WTC11 (cell line): ENCODE measurements at regions not wholly inside any gene's neighbourhood (a gene's known extent, or its start where the extent isn't known, plus 50 kb on each side); places are given as distances from the start of the nearest gene placed in this dataset.
A peak's percentile ranks its signal among the peaks of the same experiment; 100 is the strongest.

ENCODE experiments used
- ATAC-seq: fragments of 200-7000 bp; cut with Tn5 transposase; 2 replicates; pipeline ENCODE4 v1.10.0; 2021; ENCODE audit warnings: mild to moderate bottlenecking, moderate library complexity
- CTCF ChIA-PET: fragments of 300-600 bp; sonication (Branson Sonifier 250); formaldehyde crosslinking; loops from one replicate; lab custom pipeline; 2021; ENCODE audit warnings: antibody characterized with exemption; lab: Charles Lee
- POLR2A ChIA-PET: fragments of 350-600 bp; sonication (Branson Sonifier 250); formaldehyde crosslinking; loops from one replicate; lab custom pipeline; 2021; ENCODE audit warnings: antibody characterized with exemption; lab: Charles Lee
- DNase-seq: peaks from one replicate; pipeline ENCODE4 v3.0.0; 2021; ENCODE audit warnings: low spot score
- H3K27ac Mint-ChIP-seq: 2 replicates; pipeline ENCODE4 v1.8.0; 2021; ENCODE audit warnings: mixed read lengths
- H3K27me3 Mint-ChIP-seq: 2 replicates; pipeline ENCODE4 v1.8.0; 2021; ENCODE audit warnings: low read depth, mild to moderate bottlenecking, moderate library complexity, mixed read lengths
- H3K36me3 Mint-ChIP-seq: 2 replicates; pipeline ENCODE4 v1.8.0; 2021; ENCODE audit warnings: mixed read lengths
- H3K4me1 Mint-ChIP-seq: 2 replicates; pipeline ENCODE4 v1.8.0; 2022; ENCODE audit warnings: mixed read lengths
- H3K4me3 Mint-ChIP-seq: 2 replicates; pipeline ENCODE4 v1.8.0; 2021; ENCODE audit warnings: mild to moderate bottlenecking, moderate library complexity, mixed read lengths
- H3K9me3 Mint-ChIP-seq: 2 replicates; pipeline ENCODE4 v1.8.0; 2021; ENCODE audit warnings: mixed read lengths
- ARID4B ChIP-seq: sonication (generic); formaldehyde crosslinking; IDR thresholded peaks from 2 replicates; pipeline ENCODE4 v1.8.0; 2023; ENCODE audit warnings: missing genetic modification reagents, mild to moderate bottlenecking, borderline replicate concordance
- ATF3 ChIP-seq: sonication (generic); formaldehyde crosslinking; conservative IDR thresholded peaks from 2 replicates; pipeline ENCODE4 v1.8.1; 2022; ENCODE audit warnings: mild to moderate bottlenecking, missing genetic modification reagents
- CREB1 ChIP-seq: sonication (generic); formaldehyde crosslinking; IDR thresholded peaks from 2 replicates; pipeline ENCODE4 v1.8.0; 2023; ENCODE audit warnings: mild to moderate bottlenecking, missing genetic modification reagents
- CREM ChIP-seq: sonication (generic); formaldehyde crosslinking; IDR thresholded peaks from 2 replicates; pipeline ENCODE4 v1.8.1; 2022; ENCODE audit warnings: mild to moderate bottlenecking, missing genetic modification reagents, moderate library complexity
- E2F5 ChIP-seq: sonication (generic); formaldehyde crosslinking; IDR thresholded peaks from 2 replicates; pipeline ENCODE4 v1.8.1; 2022; ENCODE audit warnings: mild to moderate bottlenecking, moderate library complexity, missing genetic modification reagents
- ETV6 ChIP-seq: sonication (generic); formaldehyde crosslinking; IDR thresholded peaks from 2 replicates; pipeline ENCODE4 v1.8.1; 2022; ENCODE audit warnings: mild to moderate bottlenecking, missing genetic modification reagents
- GABPB1 ChIP-seq: sonication (generic); formaldehyde crosslinking; IDR thresholded peaks from 2 replicates; pipeline ENCODE4 v1.8.1; 2023; ENCODE audit warnings: mild to moderate bottlenecking, missing genetic modification reagents
- HMGA2 ChIP-seq: fragments of 250-450 bp; sonication (Bioruptor Pico); IDR thresholded peaks from 2 replicates; pipeline ENCODE4 v1.4.0; 2021; ENCODE audit warnings: mild to moderate bottlenecking, moderate library complexity
- IRF2 ChIP-seq: sonication (generic); formaldehyde crosslinking; IDR thresholded peaks from 2 replicates; pipeline ENCODE4 v1.8.0; 2022; ENCODE audit warnings: low read depth, missing genetic modification reagents, borderline replicate concordance
- KAT7 ChIP-seq: sonication (generic); formaldehyde crosslinking; IDR thresholded peaks from 2 replicates; pipeline ENCODE4 v1.8.1; 2023; ENCODE audit warnings: missing genetic modification reagents, mild to moderate bottlenecking, borderline replicate concordance
- MXD4 ChIP-seq: fragments of 250-450 bp; sonication (Bioruptor Pico); IDR thresholded peaks from 2 replicates; pipeline ENCODE4 v1.8.0; 2021; ENCODE audit warnings: mild to moderate bottlenecking, moderate library complexity, borderline replicate concordance
- MYBL2 ChIP-seq: sonication (generic); formaldehyde crosslinking; IDR thresholded peaks from 2 replicates; pipeline ENCODE4 v1.8.1; 2023; ENCODE audit warnings: mild to moderate bottlenecking, moderate library complexity, missing genetic modification reagents
- NFATC4 ChIP-seq: fragments of 250-450 bp; sonication (Bioruptor Pico); IDR thresholded peaks from 2 replicates; pipeline ENCODE4 v1.9.0; 2021; ENCODE audit warnings: mild to moderate bottlenecking
- PRDM15 ChIP-seq: sonication (generic); formaldehyde crosslinking; IDR thresholded peaks from 2 replicates; pipeline ENCODE4 v1.8.0; 2022; ENCODE audit warnings: missing genetic modification reagents
- PRRX2 ChIP-seq: fragments of 250-450 bp; sonication (Bioruptor Pico); IDR thresholded peaks from 2 replicates; pipeline ENCODE4 v1.8.0; 2021; ENCODE audit warnings: mild to moderate bottlenecking
- SOX15 ChIP-seq: fragments of 250-450 bp; sonication (Bioruptor Pico); IDR thresholded peaks from 2 replicates; pipeline ENCODE4 v1.9.0; 2021; ENCODE audit warnings: mild to moderate bottlenecking
- ZMAT4 ChIP-seq: fragments of 250-450 bp; sonication (Bioruptor Pico); IDR thresholded peaks from 2 replicates; pipeline ENCODE4 v1.9.0; 2021; ENCODE audit warnings: mild to moderate bottlenecking
- ZNF232 ChIP-seq: sonication (generic); formaldehyde crosslinking; IDR thresholded peaks from 2 replicates; pipeline ENCODE4 v1.8.0; 2022; ENCODE audit warnings: mild to moderate bottlenecking, missing genetic modification reagents
- ZNF423 ChIP-seq: fragments of 250-450 bp; sonication (Bioruptor Pico); IDR thresholded peaks from 2 replicates; pipeline ENCODE4 v2.1.2; 2022; ENCODE audit warnings: mild to moderate bottlenecking, moderate library complexity
- TF ChIP-seq, protein P1 (sequence below): fragments of 250-450 bp; sonication (Bioruptor Pico); IDR thresholded peaks from 2 replicates; pipeline ENCODE4 v1.9.0; 2021; ENCODE audit warnings: mild to moderate bottlenecking

- TF ChIP-seq MXD4 (no peak), PRRX2 (no peak), HMGA2 (CRISPR knock-in tag) (no peak), ARID4B (CRISPR knock-in tag) (no peak)
Observed at GRCh38 chr18:38539856-38540255, 974.3 kb upstream of the CELF4 start (continued).

- H3K4me1 Mint-ChIP-seq, result peaks cover 13% of the 10 kb centered on the region
- ChIA-PET CTCF (no interaction called here), POLR2A (no interaction called here)
- DNase-seq (peak; percentile 13), ATAC-seq (peak; percentile 52)
- H3K36me3 Mint-ChIP-seq, result peaks cover 2% of the 10 kb centered on the region; the same call in 1 of the 2 replicates
- H3K27ac Mint-ChIP-seq, result no peak overlapping the region
- H3K9me3 Mint-ChIP-seq, result peaks cover 10% of the 10 kb centered on the region; the same call in 1 of the 2 replicates
- H3K27me3 Mint-ChIP-seq, result no peaks in the 10 kb centered on the region
- no peak overlapping the region for H3K4me3 Mint-ChIP-seq
- TF ChIP-seq E2F5 (CRISPR knock-in tag), result no peak
- TF ChIP-seq ZNF423 (CRISPR knock-in tag), result no peak
- no peak for TF ChIP-seq ATF3 (CRISPR knock-in tag)
Observed at GRCh38 chr18:38539371-38539770, 973.8 kb upstream of the CELF4 start.

DNA sequence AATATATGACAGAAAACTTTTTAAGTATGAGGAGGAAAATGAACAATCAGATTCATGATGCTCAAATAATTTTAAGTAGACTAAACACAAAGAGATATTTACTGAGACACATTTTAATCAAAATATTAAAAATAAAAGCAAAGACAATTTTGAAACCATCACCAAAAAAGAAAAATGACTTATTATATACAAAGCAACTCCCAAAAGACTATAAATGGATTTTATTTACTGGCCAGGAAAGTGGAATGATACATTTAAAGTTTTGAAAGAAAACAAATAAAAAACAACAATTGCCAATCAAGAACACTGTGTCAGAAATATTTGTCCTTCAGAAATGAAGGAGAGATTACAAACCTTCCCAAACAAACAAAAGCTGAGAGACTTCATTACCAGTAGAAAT is 968.5 kb upstream of the CELF4 start:
- ChIA-PET POLR2A (no interaction called here), CTCF (interaction anchor here (0.7 kb wide), 1 partner anchor 49 kb away, joined by 3 read pairs; no protein-coding TSS in a partner anchor)
- DNase-seq (no peak), ATAC-seq (no peak)
- H3K36me3 Mint-ChIP-seq, result peaks cover 8% of the 10 kb centered on the region
- H3K27ac Mint-ChIP-seq, result no peak overlapping the region
- peaks cover 24% of the 10 kb centered on the region for H3K9me3 Mint-ChIP-seq
- no peak overlapping the region for H3K4me3 Mint-ChIP-seq
- TF ChIP-seq GABPB1 (CRISPR knock-in tag) (no peak), CREM (CRISPR knock-in tag) (no peak), SOX15 (CRISPR knock-in tag) (no peak), IRF2 (CRISPR knock-in tag) (no peak), HMGA2 (CRISPR knock-in tag) (no peak)
- H3K27me3 Mint-ChIP-seq, result no peaks in the 10 kb centered on the region
- H3K4me1 Mint-ChIP-seq, result peaks cover 4% of the 10 kb centered on the region

DNA sequence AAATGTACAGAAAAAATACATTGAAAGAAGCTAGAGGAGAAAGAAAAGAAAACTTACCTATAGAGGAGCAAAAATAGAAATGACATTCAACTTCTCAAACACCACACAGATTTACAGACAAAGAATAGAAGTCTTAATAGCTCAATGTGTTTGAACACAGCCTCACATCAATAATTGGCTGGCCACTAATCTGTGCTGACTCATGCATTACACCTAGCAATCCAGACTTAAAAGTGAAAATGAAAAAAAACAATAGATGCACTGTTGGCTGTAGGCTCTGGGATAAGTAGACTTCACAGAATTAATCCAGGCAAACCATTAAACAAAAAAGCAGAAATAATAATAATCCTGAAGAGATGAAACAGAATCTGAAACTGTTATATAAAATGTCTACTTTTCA is 961.3 kb upstream of the CELF4 start:
- Mint-ChIP-seq H3K9me3 (no peaks in the 10 kb centered on the region), H3K27ac (no peak overlapping the region), H3K27me3 (no peaks in the 10 kb centered on the region), H3K4me3 (no peak overlapping the region), H3K36me3 (no peaks in the 10 kb centered on the region), H3K4me1 (no peaks in the 10 kb centered on the region)
- DNase-seq (no peak), ATAC-seq (no peak)
- POLR2A ChIA-PET, result interaction anchor here (0.6 kb wide), 1 partner anchor 84 kb away, joined by 3 read pairs; no protein-coding TSS in a partner anchor
- CTCF ChIA-PET, result no interaction called here
- TF ChIP-seq ZMAT4 (CRISPR knock-in tag) (no peak), ZNF232 (CRISPR knock-in tag) (no peak), NFATC4 (no peak), MYBL2 (CRISPR knock-in tag) (no peak), ETV6 (CRISPR knock-in tag) (no peak), KAT7 (CRISPR knock-in tag) (no peak), HMGA2 (CRISPR knock-in tag) (no peak), PRDM15 (no peak), CREB1 (CRISPR knock-in tag) (no peak), SOX15 (CRISPR knock-in tag) (no peak)
- TF ChIP-seq, protein P1, sequence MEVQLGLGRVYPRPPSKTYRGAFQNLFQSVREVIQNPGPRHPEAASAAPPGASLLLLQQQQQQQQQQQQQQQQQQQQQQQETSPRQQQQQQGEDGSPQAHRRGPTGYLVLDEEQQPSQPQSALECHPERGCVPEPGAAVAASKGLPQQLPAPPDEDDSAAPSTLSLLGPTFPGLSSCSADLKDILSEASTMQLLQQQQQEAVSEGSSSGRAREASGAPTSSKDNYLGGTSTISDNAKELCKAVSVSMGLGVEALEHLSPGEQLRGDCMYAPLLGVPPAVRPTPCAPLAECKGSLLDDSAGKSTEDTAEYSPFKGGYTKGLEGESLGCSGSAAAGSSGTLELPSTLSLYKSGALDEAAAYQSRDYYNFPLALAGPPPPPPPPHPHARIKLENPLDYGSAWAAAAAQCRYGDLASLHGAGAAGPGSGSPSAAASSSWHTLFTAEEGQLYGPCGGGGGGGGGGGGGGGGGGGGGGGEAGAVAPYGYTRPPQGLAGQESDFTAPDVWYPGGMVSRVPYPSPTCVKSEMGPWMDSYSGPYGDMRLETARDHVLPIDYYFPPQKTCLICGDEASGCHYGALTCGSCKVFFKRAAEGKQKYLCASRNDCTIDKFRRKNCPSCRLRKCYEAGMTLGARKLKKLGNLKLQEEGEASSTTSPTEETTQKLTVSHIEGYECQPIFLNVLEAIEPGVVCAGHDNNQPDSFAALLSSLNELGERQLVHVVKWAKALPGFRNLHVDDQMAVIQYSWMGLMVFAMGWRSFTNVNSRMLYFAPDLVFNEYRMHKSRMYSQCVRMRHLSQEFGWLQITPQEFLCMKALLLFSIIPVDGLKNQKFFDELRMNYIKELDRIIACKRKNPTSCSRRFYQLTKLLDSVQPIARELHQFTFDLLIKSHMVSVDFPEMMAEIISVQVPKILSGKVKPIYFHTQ (CRISPR knock-in tag), result no peak
